NCI-H524 (cell line): ENCODE measurements at regions not wholly inside any gene's neighbourhood (a gene's known extent, or its start where the extent isn't known, plus 50 kb on each side); places are given as distances from the start of the nearest gene placed in this dataset.

Experiments
- DNase-seq, 2 experiments: peaks; one replicate each; lab custom pipeline; 2025; lab: John Stamatoyannopoulos, UW

GRCh38 chr7:24200407-24200966 lies 83.5 kb upstream of the NPY start:
- no peak for DNase-seq

GRCh38 chr7:24201226-24201625 lies 82.8 kb upstream of the NPY start:
- DNase-seq: no peak

- DNase-seq: no peak
These were observed 71.9 kb upstream of the NPY start for GRCh38 chr7:24212073-24212472.

- no peak for DNase-seq
These were observed 70.7 kb upstream of the NPY start for GRCh38 chr7:24213311-24213710.

- no peak for DNase-seq
These were observed 69.3 kb upstream of the NPY start for GRCh38 chr7:24214670-24215069.

GRCh38 chr7:24216576-24217125 lies 67.3 kb upstream of the NPY start:
- no peak for DNase-seq

- DNase-seq: no peak
These were observed 62.5 kb upstream of the NPY start for GRCh38 chr7:24221500-24221899.

- DNase-seq: peak in 1 of 2 experiments; percentile 44
These were observed 56.9 kb upstream of the NPY start for GRCh38 chr7:24227068-24227467.

- DNase-seq: no peak
These were observed 56.2 kb upstream of the NPY start for GRCh38 chr7:24227603-24228359.

GRCh38 chr7:24229481-24230226 lies 54.3 kb upstream of the NPY start:
- DNase-seq: peak; percentile 4 to 73

- no peak for DNase-seq
These were observed 52.5 kb upstream of the NPY start for GRCh38 chr7:24231493-24231892.

- no peak for DNase-seq
These were observed 50.6 kb upstream of the NPY start for GRCh38 chr7:24233386-24233785.
